Embryonic facial prominence (tissue), 1 donor: ENCODE measurements at regions not wholly inside any gene's neighbourhood (a gene's known extent, or its start where the extent isn't known, plus 50 kb on each side); places are given as distances from the start of the nearest gene placed in this dataset.
"Not testable (repeated sequence)": the region's sequence is repeated elsewhere in the genome, so short reads cannot be mapped to it uniquely, and the experiment has no call there.

Experiments
- DNase-seq: peaks from one replicate; pipeline ENCODE4 v3.0.0-alpha.2; 2016; ENCODE audit errors: extremely low spot score

DNA sequence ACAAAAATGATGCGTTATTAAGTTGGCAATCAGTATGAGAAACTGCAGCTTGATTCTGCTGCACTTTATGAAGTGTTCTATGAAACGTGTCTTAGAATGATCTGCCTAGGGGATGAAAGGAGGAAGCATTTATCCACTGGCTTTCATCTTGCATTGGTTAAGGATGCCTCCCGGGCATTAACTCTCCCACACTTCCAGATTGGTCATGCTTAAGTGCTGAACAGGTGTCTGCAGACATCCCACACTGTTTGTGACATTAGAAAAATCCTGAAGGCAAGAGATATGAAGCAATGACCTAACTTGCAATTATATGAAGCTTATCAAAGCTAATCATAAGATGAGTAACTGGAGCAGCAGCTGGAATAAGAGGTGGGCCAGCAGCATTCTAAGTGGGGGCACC lies 437.3 kb downstream of the NSUN3 start:
- DNase-seq, result no peak

DNA sequence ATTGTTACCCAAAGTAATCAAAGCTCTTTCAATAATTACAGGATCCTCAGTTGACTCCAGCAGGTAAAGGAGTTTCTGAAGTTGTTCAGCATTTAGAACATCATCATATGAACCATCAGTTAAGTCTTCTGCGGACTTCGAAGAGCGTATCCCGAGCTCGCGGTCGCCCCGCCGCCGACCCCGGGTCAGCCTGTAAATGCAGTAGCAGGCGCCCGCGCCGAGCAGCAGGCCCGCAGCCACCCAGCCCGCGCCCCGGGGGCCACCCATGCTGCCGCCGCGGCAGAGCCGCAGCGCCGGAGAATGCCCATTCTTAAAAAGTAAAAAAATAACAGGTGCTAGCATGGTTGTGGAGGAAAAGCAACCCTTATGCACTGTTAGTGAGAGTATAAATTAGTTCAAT lies 444.5 kb downstream of the NSUN3 start:
- DNase-seq, result not testable (repeated sequence)

DNA sequence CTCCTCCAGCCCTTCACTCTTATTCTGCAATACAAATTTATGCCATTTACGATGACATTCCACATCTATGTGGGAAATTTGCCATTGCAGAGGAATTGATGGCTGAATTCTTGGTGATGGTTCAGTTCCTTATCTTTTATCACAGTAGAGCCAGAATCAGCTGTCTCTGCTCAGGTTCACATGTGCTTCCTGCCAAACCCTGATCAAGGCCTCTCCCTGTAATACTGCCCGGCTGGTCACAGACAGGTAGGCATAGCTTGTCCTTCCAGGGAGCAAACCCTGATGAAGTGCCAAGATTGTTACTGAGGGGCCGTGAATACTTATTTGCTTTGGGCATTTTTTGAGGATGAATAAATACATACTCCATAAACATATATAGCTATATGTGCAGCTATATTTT lies 450.0 kb downstream of the NSUN3 start:
- DNase-seq, result no peak

DNA sequence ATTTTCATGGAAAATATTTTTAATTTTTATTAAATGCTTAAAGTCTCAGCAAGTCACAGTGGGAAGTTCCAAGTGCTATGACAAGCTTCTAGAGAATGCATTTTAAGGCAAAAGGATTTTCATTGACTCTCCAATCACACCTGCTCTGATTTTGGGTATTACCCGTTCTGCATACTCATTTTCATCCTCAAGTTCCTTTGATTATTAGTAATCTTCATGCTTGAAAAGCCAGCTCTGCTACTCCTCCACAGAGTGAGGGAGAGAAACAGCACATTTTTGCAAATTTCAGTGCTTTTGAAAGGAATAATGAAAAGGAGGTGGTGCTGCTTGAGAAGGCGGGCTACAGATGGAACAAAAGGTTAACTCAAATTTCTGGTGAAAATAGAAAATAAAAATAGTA lies 450.7 kb downstream of the NSUN3 start:
- no peak for DNase-seq

DNA sequence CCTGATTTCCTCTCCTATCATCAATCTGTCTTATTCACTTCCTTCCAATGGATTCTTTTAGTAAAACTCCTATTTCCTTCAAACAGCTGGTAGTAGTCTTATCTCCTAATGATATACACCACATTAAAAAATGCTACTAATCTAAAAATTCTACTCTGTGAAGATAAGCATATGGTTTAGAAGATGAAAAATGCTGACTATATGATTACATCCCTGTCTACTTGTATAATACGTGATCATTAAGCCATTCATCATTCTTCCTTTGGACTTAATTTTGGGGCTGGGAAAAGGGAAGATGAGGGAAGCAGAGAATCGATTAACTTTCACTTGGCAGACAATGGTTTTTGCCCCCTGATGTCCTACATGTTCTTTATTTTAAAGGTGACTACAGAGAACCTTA lies 453.1 kb downstream of the NSUN3 start:
- DNase-seq, result no peak

DNA sequence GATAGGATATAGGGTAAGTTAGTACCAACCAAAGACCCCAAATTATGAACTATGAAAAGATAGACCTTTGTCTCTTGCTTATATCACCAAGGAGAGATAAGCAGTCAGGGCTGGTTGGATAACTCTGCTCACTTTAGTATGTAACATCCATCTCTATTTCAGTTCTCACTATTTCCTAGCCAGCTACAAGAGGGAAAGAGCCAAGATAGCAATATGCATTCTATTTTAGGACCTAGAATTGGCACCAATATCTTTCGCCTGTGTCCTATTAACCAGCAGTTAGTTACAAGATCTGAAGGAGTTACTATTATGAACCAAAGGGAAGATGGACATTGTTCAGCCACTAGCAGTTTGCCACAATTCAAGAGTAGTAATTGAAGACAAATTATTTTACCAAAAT lies 457.5 kb downstream of the NSUN3 start:
- no peak for DNase-seq

DNA sequence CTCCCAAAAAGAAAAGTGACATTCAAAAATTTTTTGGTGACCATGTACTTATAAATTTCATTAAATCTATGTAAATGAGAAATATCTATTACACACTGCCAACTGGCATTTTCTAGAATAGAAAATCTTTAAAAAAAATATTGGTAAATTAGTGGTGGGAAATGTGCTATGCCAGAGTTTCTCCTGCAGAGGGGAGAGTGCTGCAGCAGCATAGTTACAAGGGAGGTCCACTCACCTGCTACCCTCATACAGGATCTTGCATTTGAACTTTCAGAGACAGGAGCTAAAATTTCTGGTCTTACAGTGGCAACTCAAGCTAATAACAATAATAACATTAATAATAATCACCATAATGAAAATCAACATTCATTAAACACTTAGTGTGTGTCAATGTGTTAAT lies 459.6 kb downstream of the NSUN3 start:
- DNase-seq, result no peak

DNA sequence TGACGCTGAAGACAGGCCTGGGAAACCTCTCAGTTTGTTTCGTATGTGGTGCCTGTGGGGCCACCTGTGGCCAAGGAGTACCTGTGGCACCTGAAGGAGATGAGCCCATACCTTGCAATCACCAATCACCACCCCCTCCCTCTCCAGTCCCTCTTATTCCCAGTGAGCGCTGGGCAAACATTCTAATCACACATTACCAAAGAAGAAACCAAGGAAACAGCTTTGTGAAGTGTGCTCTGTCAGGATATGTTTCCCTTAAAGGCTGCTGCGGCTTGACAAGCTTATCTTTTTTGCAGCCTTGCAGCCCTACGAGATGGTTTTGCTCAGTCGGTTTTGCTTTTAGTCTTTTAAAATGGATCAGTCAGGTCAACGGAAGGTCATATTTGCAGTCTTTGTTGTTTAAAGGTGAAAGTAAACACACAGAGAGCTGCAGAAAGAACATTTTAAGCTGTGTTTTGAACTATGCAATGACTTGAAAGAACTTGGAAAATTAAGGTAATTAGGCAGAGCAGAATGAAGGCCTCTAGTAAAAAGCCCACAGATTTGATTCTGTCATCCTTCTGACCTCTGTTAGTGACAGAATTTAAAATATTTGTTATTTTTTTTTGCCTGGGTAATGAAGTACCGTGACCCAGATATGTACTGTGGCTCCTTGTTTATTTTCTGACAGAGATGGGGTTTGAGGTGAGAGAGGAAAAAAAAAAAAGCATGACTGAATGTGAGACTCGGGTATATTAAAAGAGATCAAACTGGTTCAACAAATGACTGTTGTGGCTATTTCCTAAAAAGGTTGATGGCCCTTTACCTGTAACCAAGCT lies 461.4 kb downstream of the NSUN3 start:
- no peak for DNase-seq

DNA sequence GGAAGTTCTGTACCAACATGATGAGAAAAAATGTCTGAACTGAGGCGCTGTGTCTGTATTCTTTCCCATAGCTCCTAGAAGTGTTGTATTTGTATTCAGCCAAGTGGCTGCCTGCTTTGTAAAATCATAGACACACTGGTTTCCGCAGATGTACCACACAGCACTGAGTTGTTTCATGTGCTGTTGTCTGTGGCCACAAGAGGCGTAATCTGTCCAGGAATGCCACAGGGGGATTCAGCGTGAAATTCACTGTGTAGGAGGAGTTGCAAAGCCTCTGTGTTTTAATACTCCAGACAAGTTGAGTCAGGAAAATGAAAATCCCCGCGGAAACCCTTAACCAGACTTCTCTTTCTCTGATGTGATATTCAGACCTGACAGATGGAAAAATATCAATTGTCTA lies 462.2 kb downstream of the NSUN3 start:
- DNase-seq, result peak; percentile 8

DNA sequence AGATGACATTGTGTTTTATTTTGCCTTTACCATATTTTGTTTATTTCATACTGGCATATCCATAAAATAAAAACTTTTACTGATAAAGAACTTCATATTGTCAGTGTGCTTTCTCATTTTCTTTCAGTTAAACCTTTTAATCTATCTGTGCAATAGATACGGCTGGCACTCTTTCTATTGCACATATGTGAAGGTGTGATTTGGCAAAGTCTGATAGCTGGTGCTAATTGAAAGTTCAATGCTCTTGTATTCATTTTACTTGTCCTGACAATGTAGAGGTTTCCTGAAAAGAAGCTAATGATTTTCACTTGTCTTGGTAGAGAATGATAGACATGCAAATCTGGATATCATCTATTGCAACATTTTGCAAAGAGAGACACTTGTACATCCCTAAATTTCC lies 467.0 kb downstream of the NSUN3 start:
- no peak for DNase-seq

DNA sequence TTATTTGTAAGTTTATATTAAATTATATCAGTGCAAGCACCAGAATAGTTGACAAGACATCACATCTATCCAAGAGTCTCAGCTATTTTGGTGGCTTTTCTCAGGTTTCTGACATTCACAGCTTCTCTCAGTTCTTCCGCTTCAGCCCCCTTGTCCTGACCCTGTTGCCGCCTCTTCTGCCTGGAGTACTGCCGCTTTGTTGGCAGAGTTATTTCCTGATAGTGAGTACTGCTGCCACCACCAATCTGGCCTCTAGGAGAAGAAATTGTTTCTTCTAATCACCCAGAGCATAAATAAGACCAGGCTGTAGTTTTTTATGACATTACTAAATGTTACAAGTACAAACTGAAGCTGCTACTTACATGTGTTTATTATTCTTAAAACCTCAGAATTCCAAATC lies 470.1 kb downstream of the NSUN3 start:
- no peak for DNase-seq

DNA sequence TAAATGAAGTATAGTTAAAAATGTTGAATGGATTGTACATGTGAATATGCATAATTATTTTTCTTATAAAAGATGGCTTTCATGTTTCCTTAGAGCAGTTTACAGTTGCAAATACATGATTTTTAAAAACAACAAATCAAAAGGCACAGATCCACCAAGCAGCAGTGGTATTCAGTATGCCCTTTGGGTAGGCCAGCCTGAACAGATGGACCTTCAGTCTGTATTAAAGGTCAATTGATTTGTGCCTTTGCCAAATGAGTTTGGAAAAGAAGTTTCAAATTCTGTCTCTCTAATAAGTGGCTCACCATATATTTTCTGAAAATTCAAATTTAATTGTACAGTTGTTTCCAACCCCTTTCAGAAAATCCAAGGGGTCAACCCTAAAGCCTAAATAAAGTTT lies 477.1 kb downstream of the NSUN3 start:
- no peak for DNase-seq

DNA sequence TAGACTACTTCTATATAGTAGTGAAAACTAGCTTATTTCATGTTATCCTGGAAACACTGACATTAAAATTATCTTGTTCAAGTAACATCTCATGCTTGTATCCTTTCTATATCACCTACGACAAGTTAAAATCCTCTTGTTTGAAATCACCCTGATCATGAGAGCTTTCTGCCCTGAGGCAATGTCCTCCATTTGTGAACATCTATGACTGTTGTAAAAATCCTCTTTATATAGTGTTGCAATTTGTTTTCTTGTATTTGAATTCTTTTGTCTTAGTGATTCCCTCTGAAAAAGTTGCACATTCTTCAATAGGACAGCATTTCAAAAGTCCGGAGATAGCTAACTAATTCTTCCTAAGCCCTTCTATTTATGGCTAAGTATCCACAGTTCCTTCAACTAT lies 480.3 kb downstream of the NSUN3 start:
- no peak for DNase-seq

DNA sequence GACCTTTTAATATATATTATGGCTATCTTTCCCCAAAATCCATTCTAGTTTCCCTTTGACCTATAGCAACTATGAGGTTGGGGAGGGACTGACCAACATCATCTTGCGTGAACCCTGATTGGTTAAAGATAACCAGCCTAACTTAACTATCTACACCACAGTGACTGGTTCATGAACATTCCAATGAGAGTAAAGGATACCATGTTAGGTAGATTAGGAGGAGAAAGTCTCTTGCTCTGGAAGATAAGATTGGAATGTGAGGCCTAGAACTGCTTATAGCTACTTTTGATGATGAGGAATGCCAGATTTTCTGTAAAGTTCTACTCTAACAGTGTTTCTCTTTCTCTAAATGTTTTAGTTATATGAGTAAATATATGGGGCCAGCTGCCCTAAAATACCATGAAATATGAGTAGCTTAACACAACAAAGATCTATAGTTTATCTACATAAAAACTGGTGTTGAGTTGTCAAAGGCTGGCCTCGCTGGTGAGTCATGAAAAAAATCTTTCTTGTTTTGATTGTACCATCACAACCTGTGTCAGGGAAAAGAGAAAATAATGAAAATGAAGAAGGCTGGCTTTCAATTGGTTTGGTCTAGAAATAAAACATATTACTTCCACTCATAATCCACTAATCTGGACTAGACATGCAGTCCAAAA lies 481.4 kb downstream of the NSUN3 start:
- DNase-seq, result no peak

DNA sequence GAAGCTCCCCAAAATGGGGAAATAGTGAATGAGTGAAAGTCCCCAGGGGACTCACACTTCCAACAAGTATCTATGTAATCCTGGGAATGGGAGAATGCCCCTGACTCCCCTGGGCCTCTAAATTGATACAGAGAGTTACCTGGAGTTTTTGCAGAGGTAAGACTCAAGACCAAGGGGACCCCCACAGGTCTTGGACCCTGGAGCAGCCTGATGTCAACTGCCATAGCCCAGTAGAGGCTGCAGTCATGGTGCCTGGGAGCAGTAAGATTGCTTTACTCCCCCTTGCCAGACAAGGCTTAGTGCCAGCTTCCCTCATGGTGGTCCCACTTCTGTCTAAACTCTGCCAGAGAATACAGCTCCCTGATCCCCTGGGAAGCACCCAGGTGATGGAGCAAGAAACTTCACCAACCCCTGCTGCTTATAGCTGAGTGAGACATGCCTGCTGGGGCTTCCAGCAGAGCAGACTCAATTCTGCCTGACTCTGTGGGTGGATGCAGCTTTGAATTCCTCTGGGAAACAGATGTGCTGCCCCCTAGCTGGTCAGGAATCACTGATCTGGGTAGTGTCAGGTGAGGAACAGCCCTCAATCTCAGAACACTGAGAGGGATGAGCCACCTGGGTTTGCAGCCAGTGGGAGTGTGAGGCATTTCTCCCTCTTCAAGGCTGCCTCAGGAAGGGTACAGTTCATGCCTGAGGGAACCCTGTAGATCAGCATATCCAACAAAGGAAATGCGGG lies 485.9 kb downstream of the NSUN3 start:
- no peak for DNase-seq

DNA sequence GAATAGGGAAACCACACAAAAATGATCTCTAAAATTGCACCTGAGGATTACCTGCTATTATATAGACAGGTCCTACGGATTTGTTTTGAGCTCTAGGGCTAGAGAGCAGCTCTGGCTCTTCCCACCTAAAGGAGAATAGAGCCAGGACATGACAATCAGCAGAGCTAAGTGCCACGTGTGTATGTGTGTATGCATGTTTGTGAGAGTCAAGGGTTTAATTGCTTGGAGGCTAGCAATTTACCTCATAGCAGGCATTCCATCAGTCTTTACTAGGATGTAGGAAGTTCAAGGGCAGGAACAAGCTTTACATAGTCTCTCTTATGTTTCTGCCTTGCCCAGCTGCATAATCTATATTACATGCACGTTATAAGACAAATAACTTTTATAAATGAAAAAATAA lies 498.2 kb downstream of the NSUN3 start:
- DNase-seq, result no peak

DNA sequence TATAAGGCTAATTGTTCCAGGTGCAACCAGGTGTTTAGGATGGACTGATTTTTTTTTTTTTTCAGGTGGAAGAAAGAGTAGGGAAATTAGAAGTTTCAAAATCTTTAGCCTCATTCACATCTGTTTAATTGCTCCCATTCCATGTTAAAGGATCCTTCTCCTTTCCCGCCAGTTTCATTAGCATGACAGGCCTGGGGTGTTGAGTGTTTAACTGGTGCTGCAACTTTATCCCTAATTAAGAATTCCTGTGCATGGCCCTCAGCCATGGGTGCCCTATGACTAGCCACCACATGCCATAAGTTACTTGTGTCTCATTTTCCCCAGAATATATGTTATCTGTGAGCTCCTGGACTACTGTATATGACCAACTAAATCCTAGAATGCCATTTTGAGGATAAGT lies 501.4 kb downstream of the NSUN3 start:
- DNase-seq, result no peak

DNA sequence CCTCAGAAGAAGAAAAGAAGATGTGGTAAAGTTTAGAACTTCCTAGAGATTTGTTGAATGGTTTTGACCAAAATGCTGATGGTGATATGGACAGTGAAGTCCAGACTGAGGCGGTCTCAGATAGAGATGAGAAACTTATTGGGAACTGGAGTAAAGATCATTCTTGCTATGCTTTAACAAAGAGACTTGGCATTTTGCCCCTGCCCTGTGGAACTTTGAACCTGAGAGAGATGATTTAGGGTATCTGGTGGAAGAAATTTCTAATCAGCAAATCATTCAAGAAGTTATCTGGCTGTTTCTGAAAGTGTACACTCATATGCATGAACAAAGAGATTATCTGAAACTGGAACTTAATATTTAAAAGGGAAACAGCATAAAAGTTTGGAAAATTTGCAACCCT lies 505.2 kb downstream of the NSUN3 start:
- no peak for DNase-seq

DNA sequence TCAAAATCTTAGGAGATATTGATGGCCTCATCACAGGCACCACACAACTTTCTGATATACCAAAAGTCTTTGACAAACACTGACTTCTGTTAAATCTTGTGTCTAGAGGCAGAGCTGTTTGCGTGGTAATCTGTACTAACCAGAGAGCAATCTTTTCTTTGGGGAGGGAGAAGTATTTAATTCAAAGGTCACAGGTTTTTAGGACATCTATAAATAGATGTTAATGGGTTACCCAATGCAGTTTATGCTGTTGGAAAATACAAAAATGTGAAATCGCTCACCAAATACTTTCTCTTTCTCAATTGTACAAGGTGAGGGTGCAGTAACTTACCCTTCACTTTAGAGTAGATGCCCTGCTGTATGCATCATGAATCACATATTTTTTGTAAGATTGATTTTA lies 510.5 kb downstream of the NSUN3 start:
- DNase-seq, result no peak

DNA sequence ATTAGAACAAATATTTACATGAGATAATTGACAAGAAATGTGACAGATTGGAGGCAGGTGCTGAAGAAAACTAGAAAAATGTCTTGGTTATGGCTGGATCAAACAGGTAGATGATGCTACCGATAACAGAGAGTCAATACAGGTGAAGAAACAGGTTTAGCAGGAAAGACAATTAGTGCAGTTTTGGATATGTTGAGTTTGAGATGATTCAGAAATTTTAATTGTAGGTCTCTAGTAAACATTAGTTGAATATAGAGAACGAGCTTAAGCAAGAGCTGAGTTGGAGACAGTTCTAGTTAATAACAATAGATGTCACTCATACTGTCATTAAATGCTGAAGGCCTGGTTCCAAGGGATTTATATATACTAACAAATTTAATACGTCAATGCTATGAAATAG lies 524.4 kb downstream of the NSUN3 start:
- no peak for DNase-seq

DNA sequence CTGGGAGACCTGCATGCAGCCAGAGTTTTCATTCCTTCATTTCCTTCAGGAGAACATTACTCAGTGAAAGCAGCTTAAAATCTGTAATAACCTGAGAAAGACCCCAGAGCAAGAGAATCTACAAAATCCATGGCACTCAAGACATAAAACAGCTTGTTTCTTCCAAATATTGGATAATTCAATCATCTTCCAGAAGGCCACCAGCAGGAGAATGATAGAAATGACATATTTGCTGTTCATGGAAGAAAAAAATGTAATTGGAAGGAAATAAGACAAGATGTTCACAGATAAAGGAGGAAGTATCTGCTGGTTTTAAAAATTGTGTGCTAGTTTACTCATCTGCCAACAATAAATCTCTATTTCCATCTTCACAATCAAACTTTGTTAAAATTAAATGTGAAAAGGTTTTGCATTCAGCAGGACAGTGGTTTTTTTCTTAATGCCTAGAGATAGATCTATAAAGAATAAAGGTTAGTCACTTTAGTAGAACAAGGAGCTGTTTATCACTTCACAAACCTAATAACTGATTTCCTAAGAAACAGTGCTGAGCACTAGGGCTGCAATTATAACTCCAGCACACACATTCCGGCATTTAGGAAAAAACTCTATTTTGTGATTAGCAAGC lies 530.8 kb downstream of the NSUN3 start:
- no peak for DNase-seq

DNA sequence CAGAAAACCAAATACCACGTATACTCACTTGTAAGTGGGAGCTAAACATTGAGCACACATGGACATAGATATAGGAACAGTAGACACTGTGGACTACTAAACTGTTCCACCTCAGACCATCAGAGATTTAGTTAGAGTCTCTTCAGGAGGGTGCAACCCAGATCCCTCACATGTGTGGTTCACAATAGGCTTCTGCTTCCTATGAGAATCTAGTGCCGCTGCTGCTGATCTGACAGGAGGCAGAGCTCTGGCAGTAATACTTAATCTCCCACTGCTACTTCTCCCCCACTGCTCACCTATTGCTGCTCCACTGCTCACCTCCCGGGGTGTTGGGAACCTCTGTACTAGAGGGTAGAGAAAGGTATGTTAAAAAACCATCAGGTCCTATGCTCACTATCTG lies 533.3 kb downstream of the NSUN3 start:
- DNase-seq, result no peak
